WTC11 (cell line): ENCODE measurements at regions not wholly inside any gene's neighbourhood (a gene's known extent, or its start where the extent isn't known, plus 50 kb on each side); places are given as distances from the start of the nearest gene placed in this dataset.

Source experiments
- ATAC-seq: fragments of 200-7000 bp; cut with Tn5 transposase; 2 replicates; pipeline ENCODE4 v1.10.0; 2021; ENCODE audit warnings: mild to moderate bottlenecking, moderate library complexity
- CTCF ChIA-PET: fragments of 300-600 bp; sonication (Branson Sonifier 250); formaldehyde crosslinking; loops from one replicate; lab custom pipeline; 2021; ENCODE audit warnings: antibody characterized with exemption; lab: Charles Lee
- POLR2A ChIA-PET: fragments of 350-600 bp; sonication (Branson Sonifier 250); formaldehyde crosslinking; loops from one replicate; lab custom pipeline; 2021; ENCODE audit warnings: antibody characterized with exemption; lab: Charles Lee
- DNase-seq: peaks from one replicate; pipeline ENCODE4 v3.0.0; 2021; ENCODE audit warnings: low spot score
- H3K27ac Mint-ChIP-seq: 2 replicates; pipeline ENCODE4 v1.8.0; 2021; ENCODE audit warnings: mixed read lengths
- H3K27me3 Mint-ChIP-seq: 2 replicates; pipeline ENCODE4 v1.8.0; 2021; ENCODE audit warnings: low read depth, mild to moderate bottlenecking, moderate library complexity, mixed read lengths
- H3K36me3 Mint-ChIP-seq: 2 replicates; pipeline ENCODE4 v1.8.0; 2021; ENCODE audit warnings: mixed read lengths
- H3K4me1 Mint-ChIP-seq: 2 replicates; pipeline ENCODE4 v1.8.0; 2022; ENCODE audit warnings: mixed read lengths
- H3K4me3 Mint-ChIP-seq: 2 replicates; pipeline ENCODE4 v1.8.0; 2021; ENCODE audit warnings: mild to moderate bottlenecking, moderate library complexity, mixed read lengths
- H3K9me3 Mint-ChIP-seq: 2 replicates; pipeline ENCODE4 v1.8.0; 2021; ENCODE audit warnings: mixed read lengths
- CREB1 ChIP-seq: sonication (generic); formaldehyde crosslinking; IDR thresholded peaks from 2 replicates; pipeline ENCODE4 v1.8.0; 2023; ENCODE audit warnings: mild to moderate bottlenecking, missing genetic modification reagents
- E2F4 ChIP-seq: sonication (generic); formaldehyde crosslinking; IDR thresholded peaks from 2 replicates; pipeline ENCODE4 v1.8.1; 2022; ENCODE audit warnings: low read depth, mild to moderate bottlenecking, moderate library complexity, missing genetic modification reagents, borderline replicate concordance
- ELF4 ChIP-seq: sonication (generic); formaldehyde crosslinking; IDR thresholded peaks from 2 replicates; pipeline ENCODE4 v1.8.1; 2022; ENCODE audit warnings: low read depth, mild to moderate bottlenecking, moderate library complexity, missing genetic modification reagents
- GTF2I ChIP-seq: fragments of 250-450 bp; sonication (Bioruptor Pico); conservative IDR thresholded peaks from 2 replicates; pipeline ENCODE4 v1.4.0; 2021; ENCODE audit warnings: mild to moderate bottlenecking
- JAZF1 ChIP-seq: fragments of 250-450 bp; sonication (Bioruptor Pico); IDR thresholded peaks from 2 replicates; pipeline ENCODE4 v1.9.0; 2021; ENCODE audit warnings: moderate library complexity, mild to moderate bottlenecking, inconsistent platforms
- MXD4 ChIP-seq: fragments of 250-450 bp; sonication (Bioruptor Pico); IDR thresholded peaks from 2 replicates; pipeline ENCODE4 v1.8.0; 2021; ENCODE audit warnings: mild to moderate bottlenecking, moderate library complexity, borderline replicate concordance
- NFATC4 ChIP-seq: fragments of 250-450 bp; sonication (Bioruptor Pico); IDR thresholded peaks from 2 replicates; pipeline ENCODE4 v1.9.0; 2021; ENCODE audit warnings: mild to moderate bottlenecking
- NR3C1 ChIP-seq: sonication (generic); formaldehyde crosslinking; conservative IDR thresholded peaks from 2 replicates; pipeline ENCODE4 v1.8.1; 2023; ENCODE audit warnings: low read depth, mild to moderate bottlenecking, missing genetic modification reagents
- SOX15 ChIP-seq: fragments of 250-450 bp; sonication (Bioruptor Pico); IDR thresholded peaks from 2 replicates; pipeline ENCODE4 v1.9.0; 2021; ENCODE audit warnings: mild to moderate bottlenecking
- TCF7 ChIP-seq: sonication (generic); formaldehyde crosslinking; IDR thresholded peaks from 2 replicates; pipeline ENCODE4 v1.8.0; 2022; ENCODE audit warnings: mild to moderate bottlenecking, low read depth, missing genetic modification reagents, moderate library complexity
- TEAD1 ChIP-seq: sonication (generic); formaldehyde crosslinking; IDR thresholded peaks from 2 replicates; pipeline ENCODE4 v1.8.0; 2022; ENCODE audit warnings: mild to moderate bottlenecking, missing genetic modification reagents
- ZNF263 ChIP-seq: sonication (generic); formaldehyde crosslinking; IDR thresholded peaks from 2 replicates; pipeline ENCODE4 v1.8.1; 2022; ENCODE audit warnings: low read depth, mild to moderate bottlenecking, moderate library complexity, missing genetic modification reagents
- ZNF396 ChIP-seq: fragments of 250-450 bp; sonication (Bioruptor Pico); IDR thresholded peaks from 2 replicates; pipeline ENCODE4 v1.8.0; 2021; ENCODE audit warnings: mild to moderate bottlenecking, moderate library complexity, borderline replicate concordance
- TF ChIP-seq, protein P1 (sequence below): fragments of 250-450 bp; sonication (Bioruptor Pico); IDR thresholded peaks from 2 replicates; pipeline ENCODE4 v1.9.0; 2021; ENCODE audit warnings: mild to moderate bottlenecking, borderline replicate concordance
- TF ChIP-seq, protein P2 (sequence below): sonication (generic); formaldehyde crosslinking; IDR thresholded peaks from 2 replicates; pipeline ENCODE4 v1.8.0; 2022; ENCODE audit warnings: mild to moderate bottlenecking, missing genetic modification reagents
- TF ChIP-seq, protein P3 (sequence below): sonication (generic); formaldehyde crosslinking; IDR thresholded peaks from 2 replicates; pipeline ENCODE4 v1.8.0; 2022; ENCODE audit warnings: missing genetic modification reagents

DNA sequence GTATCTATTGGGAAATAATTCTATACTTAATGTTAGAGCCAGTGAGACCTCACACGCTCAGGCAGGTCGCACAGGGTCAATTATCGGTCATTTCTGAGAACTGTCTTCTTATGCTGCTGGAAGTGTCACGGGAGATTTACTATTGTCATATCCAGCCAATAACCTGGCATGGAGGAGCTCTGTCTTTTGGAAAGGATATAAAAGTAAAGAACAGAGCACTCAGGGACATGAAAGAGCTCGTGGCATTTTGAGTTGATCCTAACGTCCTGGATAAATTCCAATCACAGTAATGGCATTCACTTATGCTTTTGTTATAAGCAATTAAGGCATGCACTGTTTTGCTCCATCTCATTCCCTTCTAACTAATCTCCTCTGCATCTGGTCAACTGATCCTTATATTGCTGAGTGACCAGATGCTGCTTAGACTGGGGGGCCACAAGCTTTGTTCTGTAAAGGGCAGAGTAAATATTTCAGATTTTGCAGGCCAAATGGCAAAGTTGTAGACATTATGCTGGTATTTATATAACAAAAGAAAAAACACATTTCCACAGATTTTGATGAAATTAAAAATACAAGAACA lies 453.5 kb upstream of the SMIM21 start:
- ATAC-seq = no peak
- Mint-ChIP-seq H3K27ac (no peak overlapping the region), H3K9me3 (peaks cover 34% of the 10 kb centered on the region), H3K4me1 (no peaks in the 10 kb centered on the region), H3K27me3 (no peaks in the 10 kb centered on the region), H3K4me3 (no peak overlapping the region), H3K36me3 (peaks cover 14% of the 10 kb centered on the region)
- DNase-seq = no peak
- ChIA-PET POLR2A (no interaction called here), CTCF (no interaction called here)
- no peak for TF ChIP-seq E2F4 (CRISPR knock-in tag)
- TF ChIP-seq TEAD1 (CRISPR knock-in tag) = no peak
- TF ChIP-seq CREB1 (CRISPR knock-in tag) = no peak
- TF ChIP-seq, protein P1, sequence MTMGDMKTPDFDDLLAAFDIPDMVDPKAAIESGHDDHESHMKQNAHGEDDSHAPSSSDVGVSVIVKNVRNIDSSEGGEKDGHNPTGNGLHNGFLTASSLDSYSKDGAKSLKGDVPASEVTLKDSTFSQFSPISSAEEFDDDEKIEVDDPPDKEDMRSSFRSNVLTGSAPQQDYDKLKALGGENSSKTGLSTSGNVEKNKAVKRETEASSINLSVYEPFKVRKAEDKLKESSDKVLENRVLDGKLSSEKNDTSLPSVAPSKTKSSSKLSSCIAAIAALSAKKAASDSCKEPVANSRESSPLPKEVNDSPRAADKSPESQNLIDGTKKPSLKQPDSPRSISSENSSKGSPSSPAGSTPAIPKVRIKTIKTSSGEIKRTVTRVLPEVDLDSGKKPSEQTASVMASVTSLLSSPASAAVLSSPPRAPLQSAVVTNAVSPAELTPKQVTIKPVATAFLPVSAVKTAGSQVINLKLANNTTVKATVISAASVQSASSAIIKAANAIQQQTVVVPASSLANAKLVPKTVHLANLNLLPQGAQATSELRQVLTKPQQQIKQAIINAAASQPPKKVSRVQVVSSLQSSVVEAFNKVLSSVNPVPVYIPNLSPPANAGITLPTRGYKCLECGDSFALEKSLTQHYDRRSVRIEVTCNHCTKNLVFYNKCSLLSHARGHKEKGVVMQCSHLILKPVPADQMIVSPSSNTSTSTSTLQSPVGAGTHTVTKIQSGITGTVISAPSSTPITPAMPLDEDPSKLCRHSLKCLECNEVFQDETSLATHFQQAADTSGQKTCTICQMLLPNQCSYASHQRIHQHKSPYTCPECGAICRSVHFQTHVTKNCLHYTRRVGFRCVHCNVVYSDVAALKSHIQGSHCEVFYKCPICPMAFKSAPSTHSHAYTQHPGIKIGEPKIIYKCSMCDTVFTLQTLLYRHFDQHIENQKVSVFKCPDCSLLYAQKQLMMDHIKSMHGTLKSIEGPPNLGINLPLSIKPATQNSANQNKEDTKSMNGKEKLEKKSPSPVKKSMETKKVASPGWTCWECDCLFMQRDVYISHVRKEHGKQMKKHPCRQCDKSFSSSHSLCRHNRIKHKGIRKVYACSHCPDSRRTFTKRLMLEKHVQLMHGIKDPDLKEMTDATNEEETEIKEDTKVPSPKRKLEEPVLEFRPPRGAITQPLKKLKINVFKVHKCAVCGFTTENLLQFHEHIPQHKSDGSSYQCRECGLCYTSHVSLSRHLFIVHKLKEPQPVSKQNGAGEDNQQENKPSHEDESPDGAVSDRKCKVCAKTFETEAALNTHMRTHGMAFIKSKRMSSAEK = no peak
- TF ChIP-seq, protein P2, sequence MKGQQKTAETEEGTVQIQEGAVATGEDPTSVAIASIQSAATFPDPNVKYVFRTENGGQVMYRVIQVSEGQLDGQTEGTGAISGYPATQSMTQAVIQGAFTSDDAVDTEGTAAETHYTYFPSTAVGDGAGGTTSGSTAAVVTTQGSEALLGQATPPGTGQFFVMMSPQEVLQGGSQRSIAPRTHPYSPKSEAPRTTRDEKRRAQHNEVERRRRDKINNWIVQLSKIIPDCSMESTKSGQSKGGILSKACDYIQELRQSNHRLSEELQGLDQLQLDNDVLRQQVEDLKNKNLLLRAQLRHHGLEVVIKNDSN (CRISPR knock-in tag) = no peak
- TF ChIP-seq NR3C1 (CRISPR knock-in tag) = no peak

DNA sequence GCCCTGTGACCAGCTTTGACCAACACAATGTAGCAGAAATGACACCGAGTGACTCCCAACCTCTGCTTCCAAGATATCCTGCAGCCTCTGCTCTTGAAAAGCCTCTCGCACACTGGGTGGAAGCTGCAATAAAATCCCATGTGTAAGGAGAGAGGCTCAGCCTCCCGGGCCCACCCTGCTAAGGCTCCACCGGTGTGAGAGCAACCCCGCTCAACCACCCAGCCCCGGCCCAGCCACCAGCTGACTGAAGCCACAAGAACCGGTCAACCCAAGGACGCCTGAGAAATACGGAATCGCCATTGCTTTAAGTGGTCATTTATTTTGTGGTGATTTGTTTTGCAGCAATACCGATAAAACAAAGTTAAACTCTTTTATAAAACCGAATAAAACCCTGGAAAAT lies 452.8 kb upstream of the SMIM21 start:
- Mint-ChIP-seq H3K4me1 (no peaks in the 10 kb centered on the region), H3K27me3 (no peaks in the 10 kb centered on the region), H3K4me3 (no peak overlapping the region), H3K36me3 (peaks cover 14% of the 10 kb centered on the region), H3K27ac (no peak overlapping the region), H3K9me3 (peaks cover 40% of the 10 kb centered on the region)
- ChIA-PET POLR2A (no interaction called here), CTCF (no interaction called here)
- no peak for DNase-seq
- ATAC-seq = no peak
- no peak for TF ChIP-seq NR3C1 (CRISPR knock-in tag)
- TF ChIP-seq GTF2I (CRISPR knock-in tag) = no peak
- TF ChIP-seq TCF7 = no peak
- TF ChIP-seq ZNF396 = no peak
- TF ChIP-seq NFATC4 (CRISPR knock-in tag) = no peak
- no peak for TF ChIP-seq JAZF1 (CRISPR knock-in tag)
- TF ChIP-seq ELF4 (CRISPR knock-in tag) = no peak
- no peak for TF ChIP-seq SOX15
- TF ChIP-seq ZNF263 (CRISPR knock-in tag) = no peak
- TF ChIP-seq MXD4 (CRISPR knock-in tag) = no peak
- TF ChIP-seq, protein P3, sequence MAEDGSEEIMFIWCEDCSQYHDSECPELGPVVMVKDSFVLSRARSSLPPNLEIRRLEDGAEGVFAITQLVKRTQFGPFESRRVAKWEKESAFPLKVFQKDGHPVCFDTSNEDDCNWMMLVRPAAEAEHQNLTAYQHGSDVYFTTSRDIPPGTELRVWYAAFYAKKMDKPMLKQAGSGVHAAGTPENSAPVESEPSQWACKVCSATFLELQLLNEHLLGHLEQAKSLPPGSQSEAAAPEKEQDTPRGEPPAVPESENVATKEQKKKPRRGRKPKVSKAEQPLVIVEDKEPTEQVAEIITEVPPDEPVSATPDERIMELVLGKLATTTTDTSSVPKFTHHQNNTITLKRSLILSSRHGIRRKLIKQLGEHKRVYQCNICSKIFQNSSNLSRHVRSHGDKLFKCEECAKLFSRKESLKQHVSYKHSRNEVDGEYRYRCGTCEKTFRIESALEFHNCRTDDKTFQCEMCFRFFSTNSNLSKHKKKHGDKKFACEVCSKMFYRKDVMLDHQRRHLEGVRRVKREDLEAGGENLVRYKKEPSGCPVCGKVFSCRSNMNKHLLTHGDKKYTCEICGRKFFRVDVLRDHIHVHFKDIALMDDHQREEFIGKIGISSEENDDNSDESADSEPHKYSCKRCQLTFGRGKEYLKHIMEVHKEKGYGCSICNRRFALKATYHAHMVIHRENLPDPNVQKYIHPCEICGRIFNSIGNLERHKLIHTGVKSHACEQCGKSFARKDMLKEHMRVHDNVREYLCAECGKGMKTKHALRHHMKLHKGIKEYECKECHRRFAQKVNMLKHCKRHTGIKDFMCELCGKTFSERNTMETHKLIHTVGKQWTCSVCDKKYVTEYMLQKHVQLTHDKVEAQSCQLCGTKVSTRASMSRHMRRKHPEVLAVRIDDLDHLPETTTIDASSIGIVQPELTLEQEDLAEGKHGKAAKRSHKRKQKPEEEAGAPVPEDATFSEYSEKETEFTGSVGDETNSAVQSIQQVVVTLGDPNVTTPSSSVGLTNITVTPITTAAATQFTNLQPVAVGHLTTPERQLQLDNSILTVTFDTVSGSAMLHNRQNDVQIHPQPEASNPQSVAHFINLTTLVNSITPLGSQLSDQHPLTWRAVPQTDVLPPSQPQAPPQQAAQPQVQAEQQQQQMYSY (CRISPR knock-in tag) = no peak
